ENCODE measurements at regions not wholly inside any gene's neighbourhood (a gene's known extent, or its start where the extent isn't known, plus 50 kb on each side); places are given as distances from the start of the nearest gene placed in this dataset.

DNA sequence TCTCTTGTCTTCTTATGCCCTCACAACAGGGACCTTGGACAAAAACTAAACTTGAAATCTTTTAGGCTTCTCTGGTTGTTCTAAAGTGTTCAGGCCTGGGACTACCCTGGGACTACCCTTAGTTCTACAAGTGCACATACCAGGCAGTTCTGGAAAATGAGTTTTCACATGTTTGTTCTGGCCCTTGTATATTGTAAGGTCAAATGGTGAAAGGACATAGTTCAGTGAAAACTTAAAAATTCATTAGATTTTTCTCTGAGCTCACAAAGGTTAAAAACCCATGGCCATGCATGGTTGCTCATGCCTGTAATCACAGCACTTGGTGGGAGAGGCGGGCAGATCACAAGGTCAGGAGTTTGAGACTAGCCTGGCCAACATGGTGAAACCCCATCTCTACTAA, 875.5 kb upstream of the FAM98A start:
- no peaks in the 10 kb centered on the region for H4K20me1 ChIP-seq (ENCODE audit: insufficient read depth)
- H3K36me3 ChIP-seq (replicated peaks in 1 of 2; ENCODE audit: control insufficient read depth in 1 of 2, insufficient read depth in 2 of 2, low read length in 1 of 2), result peaks cover 0 to 3% of the 10 kb centered on the region in 2 experiments
- WGBS (ENCODE audit: low lambda C conversion rate), result 0% methylated on average over 1 of the region's 1 CpG
- no peaks in the 10 kb centered on the region for H3K9me2 ChIP-seq
- no peak overlapping the region for H3K4me3 ChIP-seq (ENCODE audit: low read depth in 2 of 2, low read length in 1 of 2)
- POLR2A ChIA-PET, result no interaction called here
- H3K27ac ChIP-seq (ENCODE audit: low read depth in 2 of 2, low read length in 1 of 2), result no peak overlapping the region
- H3K4me2 ChIP-seq, result no peak overlapping the region
- H3F3A ChIP-seq (replicated peaks; ENCODE audit: insufficient read depth), result no peaks in the 10 kb centered on the region
- no peak for TF ChIP-seq FOSL2 (IDR thresholded peaks at IDR 0.05; ENCODE audit: borderline replicate concordance, low read depth)
- no peak for TF ChIP-seq MXI1 (IDR thresholded peaks at IDR 0.05; ENCODE audit: low read depth, low read length)
- no peak for TF ChIP-seq FOXJ3 (CRISPR knock-in tag; IDR thresholded peaks at IDR 0.05)
- TF ChIP-seq FOXM1 (IDR thresholded peaks at IDR 0.05; ENCODE audit: low read depth), result no peak
- no peak for TF ChIP-seq EZH2phosphoT487 (IDR thresholded peaks at IDR 0.05; ENCODE audit: borderline replicate concordance, low read depth)
- TF ChIP-seq RAD21 (IDR thresholded peaks at IDR 0.05; ENCODE audit: low read length), result no peak
- TF ChIP-seq MEF2A (IDR thresholded peaks at IDR 0.05; ENCODE audit: borderline replicate concordance, low read depth), result no peak
- TF ChIP-seq RFX5 (IDR thresholded peaks at IDR 0.05; ENCODE audit: low read length), result no peak
- TF ChIP-seq NRF1 (IDR thresholded peaks at IDR 0.05; ENCODE audit: low read depth, low read length), result no peak
- no peak for TF ChIP-seq RCOR1 (IDR thresholded peaks at IDR 0.05; ENCODE audit: low read length)
- no peak for TF ChIP-seq CHD2 (IDR thresholded peaks at IDR 0.05; ENCODE audit: low read length, partially characterized antibody)
- TF ChIP-seq EP300 (IDR thresholded peaks at IDR 0.05; ENCODE audit: borderline replicate concordance in 1 of 2, low read depth in 1 of 2, low read length in 1 of 2), result no peak
- no peak for TF ChIP-seq TCF12 (IDR thresholded peaks at IDR 0.05)
- TF ChIP-seq NFIC (IDR thresholded peaks at IDR 0.05; ENCODE audit: borderline replicate concordance), result no peak
- TF ChIP-seq TAF1 (IDR thresholded peaks at IDR 0.05; ENCODE audit: borderline replicate concordance, low read depth, low read length), result no peak
- TF ChIP-seq JUND (IDR thresholded peaks at IDR 0.05), result no peak
- no peaks in the 10 kb centered on the region for H3K4me1 ChIP-seq (ENCODE audit: control insufficient read depth in 1 of 2, insufficient read depth in 2 of 2, low read depth in 1 of 2, low read length in 1 of 2)
- DNase-seq, result no peak
- H3K9me3 ChIP-seq, result peaks cover 4% of the 10 kb centered on the region; the same call in 1 of the 2 replicates
- no peak overlapping the region for H3K9ac ChIP-seq
- H3K27me3 ChIP-seq (ENCODE audit: insufficient read depth), result no peaks in the 10 kb centered on the region
- H3K79me2 ChIP-seq (ENCODE audit: insufficient read depth), result no peaks in the 10 kb centered on the region
- CTCF ChIA-PET, result no interaction called here
- H2AFZ ChIP-seq (ENCODE audit: low read depth), result no peak overlapping the region

DNA sequence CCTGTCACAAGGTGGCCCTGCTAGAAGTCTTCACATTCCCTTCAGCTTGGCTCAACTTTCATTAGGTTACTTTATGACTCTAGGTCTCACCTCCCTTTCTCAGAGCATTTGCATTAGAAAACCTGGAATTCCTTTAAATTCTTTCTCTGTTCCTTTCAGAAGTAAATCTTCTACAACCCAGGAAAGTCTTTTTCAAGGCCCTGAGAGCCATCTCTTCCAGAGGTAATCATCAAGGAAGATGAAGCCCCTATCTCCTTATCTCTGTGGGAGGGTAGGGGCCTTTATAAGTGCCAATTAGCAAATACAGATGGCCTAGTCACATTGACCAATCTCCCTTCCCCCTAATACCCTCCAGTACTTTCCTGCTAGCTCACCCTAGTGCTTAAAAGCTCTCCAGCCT, 848.0 kb upstream of the FAM98A start:
- Histone ChIP-seq H3K27ac (ENCODE audit: low read depth in 2 of 2, low read length in 1 of 2) (no peak overlapping the region), H3K9me2 (no peaks in the 10 kb centered on the region), H3K4me1 (ENCODE audit: control insufficient read depth in 1 of 2, insufficient read depth in 2 of 2, low read depth in 1 of 2, low read length in 1 of 2) (no peaks in the 10 kb centered on the region), H3K36me3 (replicated peaks in 1 of 2; ENCODE audit: control insufficient read depth in 1 of 2, insufficient read depth in 2 of 2, low read length in 1 of 2) (no peaks in the 10 kb centered on the region), H4K20me1 (ENCODE audit: insufficient read depth) (no peaks in the 10 kb centered on the region), H2AFZ (ENCODE audit: low read depth) (no peak overlapping the region), H3K27me3 (ENCODE audit: insufficient read depth) (no peaks in the 10 kb centered on the region), H3K79me2 (ENCODE audit: insufficient read depth) (no peaks in the 10 kb centered on the region), H3F3A (replicated peaks; ENCODE audit: insufficient read depth) (no peaks in the 10 kb centered on the region), H3K9ac (no peak overlapping the region), H3K9me3 (peaks cover 7% of the 10 kb centered on the region; the same call in 1 of the 2 replicates), H3K4me3 (ENCODE audit: low read depth in 2 of 2, low read length in 1 of 2) (no peak overlapping the region), H3K4me2 (no peak overlapping the region)
- CTCF ChIA-PET, result no interaction called here
- TF ChIP-seq, protein P1, sequence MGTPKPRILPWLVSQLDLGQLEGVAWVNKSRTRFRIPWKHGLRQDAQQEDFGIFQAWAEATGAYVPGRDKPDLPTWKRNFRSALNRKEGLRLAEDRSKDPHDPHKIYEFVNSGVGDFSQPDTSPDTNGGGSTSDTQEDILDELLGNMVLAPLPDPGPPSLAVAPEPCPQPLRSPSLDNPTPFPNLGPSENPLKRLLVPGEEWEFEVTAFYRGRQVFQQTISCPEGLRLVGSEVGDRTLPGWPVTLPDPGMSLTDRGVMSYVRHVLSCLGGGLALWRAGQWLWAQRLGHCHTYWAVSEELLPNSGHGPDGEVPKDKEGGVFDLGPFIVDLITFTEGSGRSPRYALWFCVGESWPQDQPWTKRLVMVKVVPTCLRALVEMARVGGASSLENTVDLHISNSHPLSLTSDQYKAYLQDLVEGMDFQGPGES (IDR thresholded peaks at IDR 0.05; ENCODE audit: low read depth, low read length), result no peak
- no peak for TF ChIP-seq TCF12 (IDR thresholded peaks at IDR 0.05)
- no peak for TF ChIP-seq FOXJ3 (CRISPR knock-in tag; IDR thresholded peaks at IDR 0.05)
- no peak for TF ChIP-seq ELF1 (IDR thresholded peaks at IDR 0.05)
- TF ChIP-seq, protein P2, sequence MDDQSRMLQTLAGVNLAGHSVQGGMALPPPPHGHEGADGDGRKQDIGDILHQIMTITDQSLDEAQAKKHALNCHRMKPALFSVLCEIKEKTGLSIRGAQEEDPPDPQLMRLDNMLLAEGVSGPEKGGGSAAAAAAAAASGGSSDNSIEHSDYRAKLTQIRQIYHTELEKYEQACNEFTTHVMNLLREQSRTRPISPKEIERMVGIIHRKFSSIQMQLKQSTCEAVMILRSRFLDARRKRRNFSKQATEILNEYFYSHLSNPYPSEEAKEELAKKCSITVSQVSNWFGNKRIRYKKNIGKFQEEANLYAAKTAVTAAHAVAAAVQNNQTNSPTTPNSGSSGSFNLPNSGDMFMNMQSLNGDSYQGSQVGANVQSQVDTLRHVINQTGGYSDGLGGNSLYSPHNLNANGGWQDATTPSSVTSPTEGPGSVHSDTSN (IDR thresholded peaks at IDR 0.05), result no peak
- no peak for TF ChIP-seq RAD21 (IDR thresholded peaks at IDR 0.05; ENCODE audit: low read length)
- TF ChIP-seq MXI1 (IDR thresholded peaks at IDR 0.05; ENCODE audit: low read depth, low read length), result no peak
- TF ChIP-seq GATA2 (CRISPR knock-in tag; IDR thresholded peaks at IDR 0.05), result no peak
- TF ChIP-seq, protein P3, sequence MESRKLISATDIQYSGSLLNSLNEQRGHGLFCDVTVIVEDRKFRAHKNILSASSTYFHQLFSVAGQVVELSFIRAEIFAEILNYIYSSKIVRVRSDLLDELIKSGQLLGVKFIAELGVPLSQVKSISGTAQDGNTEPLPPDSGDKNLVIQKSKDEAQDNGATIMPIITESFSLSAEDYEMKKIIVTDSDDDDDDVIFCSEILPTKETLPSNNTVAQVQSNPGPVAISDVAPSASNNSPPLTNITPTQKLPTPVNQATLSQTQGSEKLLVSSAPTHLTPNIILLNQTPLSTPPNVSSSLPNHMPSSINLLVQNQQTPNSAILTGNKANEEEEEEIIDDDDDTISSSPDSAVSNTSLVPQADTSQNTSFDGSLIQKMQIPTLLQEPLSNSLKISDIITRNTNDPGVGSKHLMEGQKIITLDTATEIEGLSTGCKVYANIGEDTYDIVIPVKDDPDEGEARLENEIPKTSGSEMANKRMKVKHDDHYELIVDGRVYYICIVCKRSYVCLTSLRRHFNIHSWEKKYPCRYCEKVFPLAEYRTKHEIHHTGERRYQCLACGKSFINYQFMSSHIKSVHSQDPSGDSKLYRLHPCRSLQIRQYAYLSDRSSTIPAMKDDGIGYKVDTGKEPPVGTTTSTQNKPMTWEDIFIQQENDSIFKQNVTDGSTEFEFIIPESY (IDR thresholded peaks at IDR 0.05; ENCODE audit: borderline replicate concordance, low read depth), result no peak
- TF ChIP-seq RCOR1 (IDR thresholded peaks at IDR 0.05; ENCODE audit: low read length), result no peak
- TF ChIP-seq, protein P4, sequence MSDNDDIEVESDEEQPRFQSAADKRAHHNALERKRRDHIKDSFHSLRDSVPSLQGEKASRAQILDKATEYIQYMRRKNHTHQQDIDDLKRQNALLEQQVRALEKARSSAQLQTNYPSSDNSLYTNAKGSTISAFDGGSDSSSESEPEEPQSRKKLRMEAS (IDR thresholded peaks at IDR 0.05; ENCODE audit: low read depth), result no peak
- TF ChIP-seq RFX5 (IDR thresholded peaks at IDR 0.05; ENCODE audit: low read length), result no peak
- TF ChIP-seq NRF1 (IDR thresholded peaks at IDR 0.05; ENCODE audit: low read depth, low read length), result no peak
- no peak for TF ChIP-seq GABPA (IDR thresholded peaks at IDR 0.05; ENCODE audit: low read depth)
- TF ChIP-seq JUND (IDR thresholded peaks at IDR 0.05), result no peak
- TF ChIP-seq TAF1 (IDR thresholded peaks at IDR 0.05; ENCODE audit: borderline replicate concordance, low read depth, low read length), result no peak
- no peak for TF ChIP-seq MEF2A (IDR thresholded peaks at IDR 0.05; ENCODE audit: borderline replicate concordance, low read depth)
- TF ChIP-seq, protein P5, sequence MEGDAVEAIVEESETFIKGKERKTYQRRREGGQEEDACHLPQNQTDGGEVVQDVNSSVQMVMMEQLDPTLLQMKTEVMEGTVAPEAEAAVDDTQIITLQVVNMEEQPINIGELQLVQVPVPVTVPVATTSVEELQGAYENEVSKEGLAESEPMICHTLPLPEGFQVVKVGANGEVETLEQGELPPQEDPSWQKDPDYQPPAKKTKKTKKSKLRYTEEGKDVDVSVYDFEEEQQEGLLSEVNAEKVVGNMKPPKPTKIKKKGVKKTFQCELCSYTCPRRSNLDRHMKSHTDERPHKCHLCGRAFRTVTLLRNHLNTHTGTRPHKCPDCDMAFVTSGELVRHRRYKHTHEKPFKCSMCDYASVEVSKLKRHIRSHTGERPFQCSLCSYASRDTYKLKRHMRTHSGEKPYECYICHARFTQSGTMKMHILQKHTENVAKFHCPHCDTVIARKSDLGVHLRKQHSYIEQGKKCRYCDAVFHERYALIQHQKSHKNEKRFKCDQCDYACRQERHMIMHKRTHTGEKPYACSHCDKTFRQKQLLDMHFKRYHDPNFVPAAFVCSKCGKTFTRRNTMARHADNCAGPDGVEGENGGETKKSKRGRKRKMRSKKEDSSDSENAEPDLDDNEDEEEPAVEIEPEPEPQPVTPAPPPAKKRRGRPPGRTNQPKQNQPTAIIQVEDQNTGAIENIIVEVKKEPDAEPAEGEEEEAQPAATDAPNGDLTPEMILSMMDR (IDR thresholded peaks at IDR 0.05), result no peak
- no peak for TF ChIP-seq FOSL2 (IDR thresholded peaks at IDR 0.05; ENCODE audit: borderline replicate concordance, low read depth)
- DNase-seq, result no peak
- POLR2A ChIA-PET, result no interaction called here

All from SK-N-SH (cell line).